Colon (tissue), 2 donors: ENCODE measurements at regions not wholly inside any gene's neighbourhood (a gene's known extent, or its start where the extent isn't known, plus 50 kb on each side); places are given as distances from the start of the nearest gene placed in this dataset.

Experiments
- FAIRE-seq: peaks from 2 replicates; lab custom pipeline; 2012; peaks lifted over from hg19 to GRCh38; lab: Jason Lieb, UNC
- donor health status: control.
- donor health status: control.

DNA sequence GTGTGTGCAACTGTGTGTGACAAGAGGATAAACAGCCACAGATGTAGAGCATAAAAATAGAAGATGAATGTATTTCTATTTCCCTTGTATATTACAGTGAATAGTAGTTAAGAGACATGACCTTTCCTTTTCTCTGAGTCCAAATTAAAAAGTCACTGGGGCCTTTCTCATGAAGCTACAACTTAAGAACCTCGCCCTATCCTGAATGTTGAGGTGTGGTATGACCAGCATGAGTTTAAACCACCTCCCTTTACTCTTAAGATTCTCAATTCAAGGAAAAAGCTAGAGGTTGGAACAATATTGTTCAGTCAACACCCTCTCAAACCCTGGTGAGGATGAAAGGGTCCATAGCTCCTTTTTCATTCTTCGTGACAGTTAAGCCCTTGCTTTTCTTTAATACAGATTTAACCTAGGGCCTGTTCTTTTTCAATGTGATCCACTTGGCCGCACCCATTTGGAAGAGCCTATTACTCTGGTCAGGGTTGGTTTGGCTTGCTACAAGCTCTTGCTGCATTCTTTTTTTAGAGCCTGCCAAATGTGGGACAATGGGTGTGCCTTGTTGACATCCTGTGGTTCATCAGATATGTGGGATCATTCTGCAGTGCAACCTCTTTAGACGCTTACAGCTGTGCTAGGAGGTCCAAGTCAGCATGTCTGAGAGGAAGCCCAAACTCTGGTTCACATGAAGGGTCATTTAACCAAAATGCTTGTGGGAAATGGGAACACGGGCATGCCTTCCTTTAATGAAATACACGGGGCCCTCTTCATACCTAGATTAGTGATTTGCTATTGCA is 290.0 kb downstream of the HAO1 start:
- no peak for FAIRE-seq

DNA sequence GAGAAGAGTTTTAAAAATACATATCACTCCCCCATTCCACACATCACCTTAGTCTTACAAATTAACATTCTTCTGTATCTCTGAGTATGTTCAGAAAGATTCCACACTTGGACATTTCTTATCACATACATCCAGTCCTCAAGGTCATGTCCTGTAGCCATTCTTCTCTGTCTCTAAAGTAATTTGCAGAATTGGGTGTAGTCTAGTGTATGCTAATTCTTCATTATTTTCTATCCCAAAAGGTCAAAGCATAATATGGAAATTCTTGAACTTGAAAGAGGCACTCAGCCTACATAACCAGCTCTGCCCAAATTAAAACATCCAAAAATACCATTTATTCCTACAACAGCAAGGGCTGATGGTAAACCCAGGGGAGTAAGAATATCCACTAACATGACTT is 286.0 kb downstream of the HAO1 start:
- FAIRE-seq = no peak

DNA sequence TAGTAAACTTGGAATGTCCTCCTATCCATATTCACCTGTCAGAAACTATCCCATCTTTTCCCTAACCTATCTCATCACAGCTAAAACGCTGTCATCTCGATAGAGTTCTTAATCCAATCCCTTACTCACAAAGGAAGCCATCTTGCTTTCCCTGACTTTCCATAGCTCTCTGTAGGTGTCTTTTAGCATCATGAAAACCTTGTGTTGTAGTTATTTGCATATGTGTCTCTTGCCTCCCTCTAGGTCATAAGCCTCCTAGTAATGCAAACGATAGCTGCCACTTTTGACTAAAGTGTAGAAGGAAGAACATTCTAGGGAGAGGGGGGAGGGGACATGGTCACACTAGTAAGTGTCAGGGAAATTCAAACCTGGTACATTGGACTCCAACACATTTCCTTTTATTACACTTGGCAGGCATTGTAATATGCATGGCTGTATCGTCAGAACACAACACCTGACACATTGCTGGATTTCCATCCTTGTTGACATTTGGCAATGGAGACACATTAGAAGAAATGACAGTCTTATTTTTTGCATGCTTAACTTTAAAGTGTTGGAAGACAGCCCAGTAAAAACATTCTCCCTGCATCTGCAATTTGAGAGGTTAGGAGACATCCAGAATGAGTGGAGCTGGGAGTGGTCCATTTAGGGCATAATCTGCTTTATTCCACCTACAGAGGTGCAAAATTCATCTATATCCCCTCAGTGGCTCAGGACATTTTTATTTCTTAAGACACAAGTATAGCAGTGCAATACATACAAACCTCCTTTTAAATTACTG is 283.4 kb downstream of the HAO1 start:
- FAIRE-seq = no peak

DNA sequence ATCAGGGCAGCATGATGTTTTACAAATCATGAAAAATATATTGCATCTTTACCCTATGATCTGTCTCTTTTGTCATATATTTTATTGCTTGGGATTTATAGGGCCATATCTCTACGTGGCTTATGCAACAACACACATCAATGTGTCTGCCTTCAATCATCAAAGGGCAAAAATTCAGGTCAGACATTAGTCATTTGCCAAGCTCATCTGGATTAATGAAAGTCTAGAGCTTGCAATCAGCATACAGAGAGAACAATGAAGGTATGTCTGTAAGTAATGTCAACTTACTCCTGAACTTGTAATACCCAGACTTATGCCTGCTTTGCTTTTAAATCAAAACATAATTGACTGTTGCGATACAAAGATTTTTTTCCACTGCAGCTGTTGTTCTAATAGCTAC is 282.7 kb downstream of the HAO1 start:
- no peak for FAIRE-seq

DNA sequence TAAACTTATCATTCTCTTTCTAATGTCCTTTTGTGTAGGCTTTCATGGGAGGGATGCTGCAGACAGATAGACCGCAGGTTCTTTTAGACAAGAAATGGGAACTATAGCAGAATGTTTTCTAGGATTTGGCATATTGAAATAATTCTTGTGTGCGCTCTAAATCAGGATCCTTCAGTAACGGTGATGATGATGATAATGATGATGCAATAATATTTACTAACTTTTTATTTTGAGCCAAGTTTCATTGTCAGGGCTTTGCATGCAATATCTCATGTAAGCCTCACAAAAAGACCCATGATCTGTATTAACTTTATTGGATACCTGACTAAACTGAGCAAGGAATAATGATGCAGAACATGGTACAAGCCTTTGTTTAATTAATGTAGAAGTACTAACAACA is 280.1 kb downstream of the HAO1 start:
- FAIRE-seq = no peak

DNA sequence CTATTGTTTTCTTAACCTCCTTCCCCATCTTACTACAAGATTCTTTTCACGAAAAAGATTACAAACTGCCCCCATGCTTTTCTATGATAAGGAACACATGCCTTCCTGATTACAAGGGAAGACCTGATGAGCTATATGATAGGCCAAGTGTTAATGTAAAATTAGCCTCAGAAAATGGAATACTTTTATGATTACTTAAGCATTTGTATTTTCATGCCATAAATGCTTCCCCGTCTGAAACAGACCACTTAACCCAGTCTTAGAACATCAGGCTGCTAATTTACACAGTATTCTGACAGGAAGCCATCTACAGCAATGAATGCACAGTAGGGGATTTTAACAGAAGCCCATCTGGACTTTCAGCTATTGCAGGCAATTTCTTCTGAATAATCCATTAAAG is 274.9 kb downstream of the HAO1 start:
- no peak for FAIRE-seq

DNA sequence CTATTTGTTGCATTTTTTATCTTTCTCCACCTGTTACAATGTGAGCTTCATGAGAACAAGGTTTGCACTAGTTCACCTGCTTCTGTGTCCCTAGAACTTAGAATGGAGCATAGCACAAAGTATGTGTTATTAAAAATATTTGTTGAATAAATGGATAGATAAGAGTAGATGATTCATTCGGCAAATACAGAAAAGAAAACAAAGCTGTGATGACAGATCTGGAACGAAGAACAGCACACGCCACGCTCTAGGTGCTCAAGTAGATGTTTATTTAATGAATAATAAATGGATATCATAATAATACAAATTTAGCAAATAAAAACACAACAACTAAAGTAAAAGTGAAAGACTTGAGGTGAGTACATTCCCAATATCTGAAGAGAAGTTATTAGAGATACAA is 273.1 kb downstream of the HAO1 start:
- no peak for FAIRE-seq

DNA sequence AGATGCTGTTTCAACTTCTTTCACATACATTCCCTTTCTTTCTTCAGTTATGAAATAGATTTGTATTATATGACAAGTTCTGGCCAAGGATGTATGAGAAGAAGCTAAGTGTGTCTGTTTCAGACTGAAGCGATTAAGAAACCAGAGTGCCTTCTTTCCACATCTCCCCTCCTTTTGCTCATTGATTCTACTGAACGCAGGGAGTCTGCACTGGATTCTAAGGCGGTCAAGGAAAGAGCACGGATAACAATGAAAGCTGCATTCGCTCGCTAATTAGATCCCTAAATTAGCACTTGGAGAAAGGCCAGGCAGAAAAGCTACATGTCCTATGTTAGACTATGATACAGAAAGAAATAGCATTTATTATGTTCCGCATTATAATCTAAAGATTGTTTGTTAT is 267.7 kb downstream of the HAO1 start:
- no peak for FAIRE-seq

DNA sequence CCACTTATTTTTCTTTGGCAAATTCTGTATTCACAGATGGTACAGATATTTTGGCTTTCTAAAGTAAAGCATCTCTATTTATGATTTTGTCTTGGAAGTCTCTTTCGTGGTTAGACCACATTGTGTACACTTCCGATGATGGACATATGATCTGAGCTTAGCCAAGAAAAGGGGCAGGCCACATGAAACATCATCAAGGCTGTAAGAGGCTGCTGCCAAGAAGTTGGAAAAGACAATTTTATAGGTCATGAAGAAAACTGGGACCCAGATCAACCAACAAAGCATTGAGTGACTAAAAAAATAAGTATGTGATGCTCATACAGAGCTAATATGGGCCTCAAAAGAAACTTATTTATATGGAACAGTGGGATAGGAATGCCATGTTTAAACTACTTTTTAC is 266.4 kb downstream of the HAO1 start:
- no peak for FAIRE-seq

DNA sequence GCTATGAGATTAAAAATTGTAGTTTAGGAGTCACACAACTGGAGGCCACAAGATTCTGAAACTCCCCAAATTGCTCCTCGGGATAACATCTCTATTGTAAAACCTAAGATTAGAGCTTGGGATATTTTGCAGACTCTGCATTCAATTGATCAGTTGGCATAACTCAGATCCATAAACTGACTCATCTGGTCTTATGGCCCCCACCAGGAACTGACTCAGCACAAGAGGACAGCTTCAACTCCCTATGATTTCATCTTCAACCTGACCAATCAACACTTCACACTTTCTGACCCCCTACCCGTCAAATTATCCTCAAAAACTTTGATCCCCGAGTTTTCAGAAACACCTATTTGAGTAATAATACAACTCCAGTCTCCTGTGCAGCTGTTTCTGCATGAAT is 257.3 kb downstream of the HAO1 start:
- no peak for FAIRE-seq

DNA sequence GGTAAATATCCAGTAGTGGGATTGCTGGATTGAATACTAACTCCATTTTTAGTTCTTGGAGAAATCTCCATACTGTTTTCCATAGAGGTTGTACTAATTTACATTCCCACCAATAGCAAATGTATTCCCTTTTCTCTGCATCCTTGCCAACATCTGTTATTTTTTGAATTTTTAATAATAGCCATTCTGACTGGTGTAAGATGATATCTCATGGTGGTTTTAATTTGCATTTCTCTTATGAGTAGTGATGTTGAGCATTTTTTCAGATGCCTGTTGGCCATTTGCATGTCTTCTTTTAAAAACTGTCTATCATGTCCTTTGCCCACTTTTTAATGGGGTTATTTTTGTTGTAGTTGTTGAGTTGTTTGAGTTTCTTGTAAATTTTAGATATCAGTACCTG is 253.2 kb downstream of the HAO1 start:
- no peak for FAIRE-seq

DNA sequence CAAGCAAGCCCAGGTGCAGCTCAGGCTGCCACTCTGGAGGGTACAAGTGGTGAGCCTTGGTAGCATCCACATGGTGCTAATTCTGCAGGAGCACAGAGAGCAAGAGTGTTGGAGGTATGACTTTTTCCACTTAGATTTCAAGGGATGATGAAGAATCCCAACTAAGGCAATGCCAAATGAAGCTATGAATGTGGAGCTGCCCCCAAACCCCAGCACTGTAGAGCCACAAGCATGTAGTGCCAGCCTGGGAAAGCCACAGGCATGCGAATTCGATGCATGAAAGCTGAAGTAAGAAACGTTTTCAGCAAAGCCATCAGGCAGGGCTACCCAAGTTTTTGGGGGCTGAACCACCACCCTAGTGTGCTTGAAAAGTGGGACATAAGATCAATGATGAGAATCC is 251.1 kb downstream of the HAO1 start:
- FAIRE-seq = no peak

DNA sequence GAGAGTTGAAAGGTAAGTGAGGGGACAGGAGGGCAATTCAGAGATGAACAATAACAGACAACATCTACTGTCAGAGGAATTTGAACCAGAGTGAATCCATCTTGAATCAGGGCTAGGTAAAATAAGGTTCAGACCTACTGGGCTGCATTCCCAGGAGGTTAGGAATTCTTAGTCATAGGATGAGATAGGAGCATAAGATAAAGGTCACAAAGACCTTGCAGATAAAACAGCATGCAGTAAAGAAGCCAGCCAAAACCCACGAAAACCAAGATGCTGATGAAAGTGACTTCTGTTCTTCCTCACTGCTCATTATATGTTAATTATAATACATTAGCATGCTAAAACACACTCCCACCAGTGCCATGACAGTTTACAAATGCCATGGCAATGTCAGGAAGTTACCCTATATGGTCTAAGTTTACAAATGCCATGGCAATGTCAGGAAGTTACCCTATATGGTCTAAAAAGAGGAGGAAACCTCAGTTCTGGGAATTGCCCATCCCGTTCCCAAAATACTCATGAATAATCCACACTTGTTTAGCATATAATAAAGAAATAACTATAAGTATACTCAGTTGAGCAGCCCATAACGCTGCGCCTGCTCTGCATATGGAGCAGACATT is 248.5 kb downstream of the HAO1 start:
- no peak for FAIRE-seq

DNA sequence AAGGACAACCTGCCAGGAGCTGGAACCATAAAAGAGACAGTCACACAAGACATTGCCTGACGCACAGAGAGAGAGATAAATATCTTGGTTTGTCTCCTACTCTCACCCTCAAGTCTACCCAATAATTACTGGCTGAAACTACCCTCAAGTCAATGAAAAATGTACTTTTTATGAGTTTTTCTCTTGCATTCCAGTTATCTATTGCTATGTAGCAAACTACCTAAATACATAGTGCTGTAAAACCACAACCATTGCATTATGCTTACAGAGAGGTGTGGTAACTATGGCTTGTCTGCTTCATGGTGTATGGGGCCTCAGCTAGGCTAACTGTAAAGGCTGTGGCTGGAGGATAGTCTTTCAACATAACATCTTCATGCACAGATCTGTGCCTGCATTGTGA is 247.8 kb downstream of the HAO1 start:
- no peak for FAIRE-seq

DNA sequence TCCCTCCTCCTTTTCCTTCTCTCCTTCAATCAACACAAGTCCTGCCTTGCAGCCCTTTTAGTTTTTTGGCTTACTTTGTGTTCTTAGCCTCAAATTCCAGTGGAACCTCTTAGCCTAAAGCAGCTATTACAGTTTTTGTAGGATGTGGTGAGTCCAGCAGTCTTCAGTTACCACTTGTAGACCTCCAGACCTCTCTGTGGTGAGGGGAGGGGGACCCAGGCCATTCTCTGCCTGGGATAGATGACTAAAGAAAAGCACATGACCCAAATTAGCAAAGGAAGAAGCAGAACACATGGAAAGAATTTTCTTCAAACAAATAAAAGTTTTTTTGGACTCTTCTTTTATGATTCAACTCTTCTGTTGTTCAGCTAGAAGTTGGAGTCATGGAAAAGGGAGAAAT is 246.5 kb downstream of the HAO1 start:
- FAIRE-seq = no peak

DNA sequence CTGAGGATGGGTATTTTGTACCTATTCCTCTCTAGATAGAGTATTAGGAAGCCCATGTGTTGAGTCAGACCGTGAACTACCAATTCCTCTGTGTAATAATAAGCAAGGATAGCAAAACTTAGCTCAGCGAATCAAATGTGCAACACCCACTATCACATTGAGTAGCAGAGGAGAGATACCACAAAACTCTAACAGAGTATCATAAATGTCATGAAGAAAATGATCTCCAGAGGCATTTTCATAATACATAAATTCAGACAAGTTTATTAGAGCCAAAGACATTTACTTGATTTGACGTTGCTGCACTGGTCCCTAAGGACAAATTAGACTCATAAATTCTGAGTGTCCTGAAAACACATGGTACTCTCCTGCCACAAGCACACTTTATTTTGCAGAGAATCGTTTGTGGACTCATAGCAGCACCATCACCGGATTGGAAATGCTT is 245.2 kb downstream of the HAO1 start:
- no peak for FAIRE-seq

DNA sequence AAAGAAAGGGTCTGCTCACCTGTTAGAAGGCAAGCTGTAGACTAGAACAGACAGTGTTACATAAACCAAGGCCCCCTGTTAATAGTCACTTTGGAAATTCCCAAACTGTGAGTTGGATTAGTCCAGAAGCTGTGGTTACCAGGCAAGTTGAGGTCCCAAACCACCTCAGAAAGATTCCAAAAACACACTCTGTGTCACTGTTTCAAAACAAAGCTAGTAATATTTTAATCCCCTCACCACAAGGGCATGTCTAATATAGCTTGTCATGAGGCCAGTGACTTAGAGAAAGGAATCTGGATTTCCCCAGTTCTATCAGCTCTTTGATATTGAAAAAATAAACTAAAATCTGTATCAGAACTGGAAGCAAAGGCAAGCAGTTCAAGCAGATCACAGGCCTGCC is 244.6 kb downstream of the HAO1 start:
- no peak for FAIRE-seq

DNA sequence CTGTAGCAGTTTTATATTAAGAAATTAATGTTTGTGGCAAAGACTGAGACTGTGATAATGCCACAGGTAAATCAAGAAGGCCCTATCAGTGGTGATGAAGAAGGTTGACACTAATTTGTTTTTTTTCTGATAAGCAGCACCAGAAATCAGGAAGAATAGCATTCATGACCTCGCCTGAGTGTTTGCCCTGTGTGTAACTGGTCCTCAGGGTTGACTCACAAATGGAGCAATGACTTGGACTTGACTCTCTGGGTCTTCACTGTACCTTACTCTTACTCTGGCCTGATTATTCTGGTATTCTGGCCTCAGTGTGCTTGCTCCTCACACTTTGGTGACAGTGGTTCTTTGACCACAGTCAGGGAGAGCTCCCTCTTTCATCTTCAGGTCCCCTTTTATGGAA is 243.9 kb downstream of the HAO1 start:
- no peak for FAIRE-seq

DNA sequence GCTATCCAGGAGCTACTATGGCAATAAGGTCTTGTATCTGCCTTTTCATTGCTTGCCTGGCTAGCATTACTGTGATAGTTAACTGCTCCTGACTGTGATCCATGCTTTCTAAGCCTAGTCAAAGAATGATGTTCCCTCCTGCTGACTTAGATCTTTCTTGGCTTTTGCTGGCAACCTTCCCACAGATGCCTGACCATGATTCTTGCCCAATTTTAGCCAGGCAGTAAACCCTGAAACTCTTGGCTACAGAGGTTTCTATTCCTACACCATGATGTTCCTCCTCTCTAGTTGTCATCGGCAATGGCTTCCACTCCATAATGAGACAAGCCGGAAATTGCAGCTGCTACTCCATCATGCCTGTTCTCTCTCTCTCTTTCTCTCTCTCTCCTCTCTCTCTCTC is 238.1 kb downstream of the HAO1 start:
- no peak for FAIRE-seq

DNA sequence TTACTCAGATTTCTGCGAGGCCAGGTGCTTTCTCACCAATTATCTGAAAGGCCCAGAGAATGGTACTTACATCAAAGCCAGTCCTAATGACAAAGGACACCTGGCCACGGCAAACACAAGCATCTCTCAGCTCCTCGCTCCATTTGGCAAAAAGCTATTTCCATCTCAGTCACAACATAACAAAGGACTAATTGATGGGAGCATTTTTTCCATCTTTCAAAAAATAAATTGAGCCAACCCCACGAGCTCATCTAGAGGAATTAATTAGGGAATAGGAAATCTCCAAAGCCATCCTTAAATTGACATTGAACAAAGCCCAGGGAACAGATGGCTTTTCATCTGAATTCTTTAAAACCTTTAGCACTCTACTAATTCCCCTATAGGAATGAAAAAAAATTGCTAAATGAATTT is 236.7 kb downstream of the HAO1 start:
- FAIRE-seq = no peak

DNA sequence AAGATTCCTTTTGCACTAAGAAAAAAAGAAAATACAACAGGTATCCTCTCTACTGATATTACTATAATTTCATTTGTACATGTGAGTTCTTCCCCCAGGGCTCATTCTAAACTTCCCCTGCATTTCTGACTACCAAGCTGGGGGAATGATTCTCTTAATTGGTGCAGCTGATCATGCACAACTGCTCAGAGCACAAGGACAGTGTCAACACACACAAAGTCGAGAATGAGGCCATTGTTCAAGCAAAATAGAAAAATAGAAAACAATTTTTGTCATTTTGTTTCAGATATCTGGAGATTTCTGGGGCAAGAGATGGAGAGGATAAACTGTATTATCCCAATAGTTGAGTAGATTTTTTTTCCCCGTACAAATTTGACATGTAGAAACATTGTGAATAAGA is 236.3 kb downstream of the HAO1 start:
- FAIRE-seq = no peak

DNA sequence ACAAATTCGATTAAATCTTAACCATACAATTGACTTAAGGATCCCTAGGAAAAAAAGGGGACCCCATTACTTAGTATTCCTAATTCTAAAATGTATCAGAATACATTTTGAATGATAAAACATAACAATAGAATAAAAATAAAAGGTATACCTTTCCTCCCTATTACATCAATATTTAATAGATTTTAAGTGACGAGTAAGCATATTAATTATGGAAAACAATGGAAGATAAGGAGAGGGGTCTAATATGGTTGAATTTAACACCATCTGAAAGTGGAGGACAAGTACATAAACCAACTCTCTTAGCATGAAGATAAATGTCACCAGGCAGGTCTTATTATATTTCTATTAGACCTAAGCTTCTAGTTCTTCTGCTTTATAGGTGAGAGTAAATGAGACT is 232.1 kb downstream of the HAO1 start:
- no peak for FAIRE-seq

DNA sequence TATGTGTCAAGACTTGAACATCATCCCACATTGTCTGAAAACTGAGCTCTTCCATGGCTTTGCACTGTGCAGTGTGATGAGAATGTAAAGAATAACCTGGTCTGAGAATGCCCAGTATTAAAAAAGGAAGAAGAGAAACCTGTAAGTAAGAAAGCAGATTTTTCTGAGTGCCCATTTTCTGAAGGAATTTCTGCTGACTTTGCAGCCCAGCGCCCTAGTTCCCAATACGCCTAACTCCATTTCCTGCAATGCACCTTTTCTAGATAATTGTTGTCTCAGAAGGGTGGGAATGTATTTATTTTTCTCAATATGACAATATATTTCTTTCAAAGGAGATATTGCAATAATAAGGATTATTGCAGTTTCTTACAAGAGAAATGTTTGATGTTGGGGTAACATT is 231.5 kb downstream of the HAO1 start:
- no peak for FAIRE-seq
